ENCODE measurements at regions not wholly inside any gene's neighbourhood (a gene's known extent, or its start where the extent isn't known, plus 50 kb on each side); places are given as distances from the start of the nearest gene placed in this dataset.

GRCh38 chr11:110918351-110918750, 206.1 kb upstream of the ARHGAP20 start:
- in situ Hi-C loops (cut with MboI; ENCODE audit: low sequenced_read_pairs, unreplicated experiment): no loop called here

GRCh38 chr11:110912437-110912836, 200.2 kb upstream of the ARHGAP20 start:
- in situ Hi-C loops (cut with MboI; ENCODE audit: low sequenced_read_pairs, unreplicated experiment): no loop called here
- TF ChIP-seq CTCF (IDR thresholded peaks at IDR 0.05; ENCODE audit: borderline replicate concordance, control extremely low read depth, extremely low read depth, insufficient read depth, missing control alignments): no peak
- no peak for DNase-seq (ENCODE audit: low spot score)

More at GRCh38 chr11:110918351-110918750, 206.1 kb upstream of the ARHGAP20 start:
- DNase-seq (ENCODE audit: low spot score): no peak
- TF ChIP-seq CTCF (IDR thresholded peaks at IDR 0.05; ENCODE audit: borderline replicate concordance, control extremely low read depth, extremely low read depth, insufficient read depth, missing control alignments): no peak

- TF ChIP-seq CTCF (IDR thresholded peaks at IDR 0.05; ENCODE audit: borderline replicate concordance, control extremely low read depth, extremely low read depth, insufficient read depth, missing control alignments): no peak
- no peak for DNase-seq (ENCODE audit: low spot score)
- in situ Hi-C loops (cut with MboI; ENCODE audit: low sequenced_read_pairs, unreplicated experiment): no loop called here
These were observed 198.1 kb upstream of the ARHGAP20 start for GRCh38 chr11:110910384-110910783.

- DNase-seq (ENCODE audit: low spot score): no peak
- no peak for TF ChIP-seq CTCF (IDR thresholded peaks at IDR 0.05; ENCODE audit: borderline replicate concordance, control extremely low read depth, extremely low read depth, insufficient read depth, missing control alignments)
- in situ Hi-C loops (cut with MboI; ENCODE audit: low sequenced_read_pairs, unreplicated experiment): no loop called here
These were observed 197.1 kb upstream of the ARHGAP20 start for GRCh38 chr11:110909336-110909735.

- no peak for TF ChIP-seq CTCF (IDR thresholded peaks at IDR 0.05; ENCODE audit: borderline replicate concordance, control extremely low read depth, extremely low read depth, insufficient read depth, missing control alignments)
- no peak for DNase-seq (ENCODE audit: low spot score)
- in situ Hi-C loops (cut with MboI; ENCODE audit: low sequenced_read_pairs, unreplicated experiment): no loop called here
These were observed 196.3 kb upstream of the ARHGAP20 start for GRCh38 chr11:110908401-110909105.

- no peak for DNase-seq (ENCODE audit: low spot score)
- in situ Hi-C loops (cut with MboI; ENCODE audit: low sequenced_read_pairs, unreplicated experiment): no loop called here
These were observed 195.4 kb upstream of the ARHGAP20 start for GRCh38 chr11:110907629-110908028.

More at GRCh38 chr11:110907629-110908028, 195.4 kb upstream of the ARHGAP20 start:
- TF ChIP-seq CTCF (IDR thresholded peaks at IDR 0.05; ENCODE audit: borderline replicate concordance, control extremely low read depth, extremely low read depth, insufficient read depth, missing control alignments): no peak
